ENCODE measurements at regions not wholly inside any gene's neighbourhood (a gene's known extent, or its start where the extent isn't known, plus 50 kb on each side); places are given as distances from the start of the nearest gene placed in this dataset.

DNA sequence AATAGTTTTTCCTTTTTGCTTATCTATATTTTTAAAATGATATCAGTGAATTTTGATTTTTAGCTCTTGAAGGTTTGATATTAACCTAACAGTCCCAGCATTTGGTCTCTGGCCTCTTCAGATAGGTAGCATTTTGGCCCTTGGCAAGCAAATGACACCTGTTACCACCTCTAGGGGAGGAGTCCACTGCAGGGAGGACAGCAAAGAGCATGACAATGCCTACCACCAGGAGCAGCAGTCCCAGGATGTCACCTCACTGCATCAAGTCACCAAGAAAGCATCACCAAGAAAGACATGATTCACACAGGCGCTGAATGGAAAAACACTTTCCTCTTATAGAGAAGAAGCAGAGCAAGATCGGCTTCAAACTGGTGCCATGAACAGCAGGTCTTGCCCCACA, 224.3 kb downstream of the UBE3D start:
- TF ChIP-seq EP300 (IDR thresholded peaks at IDR 0.05), result no peak
- TF ChIP-seq, protein P1, sequence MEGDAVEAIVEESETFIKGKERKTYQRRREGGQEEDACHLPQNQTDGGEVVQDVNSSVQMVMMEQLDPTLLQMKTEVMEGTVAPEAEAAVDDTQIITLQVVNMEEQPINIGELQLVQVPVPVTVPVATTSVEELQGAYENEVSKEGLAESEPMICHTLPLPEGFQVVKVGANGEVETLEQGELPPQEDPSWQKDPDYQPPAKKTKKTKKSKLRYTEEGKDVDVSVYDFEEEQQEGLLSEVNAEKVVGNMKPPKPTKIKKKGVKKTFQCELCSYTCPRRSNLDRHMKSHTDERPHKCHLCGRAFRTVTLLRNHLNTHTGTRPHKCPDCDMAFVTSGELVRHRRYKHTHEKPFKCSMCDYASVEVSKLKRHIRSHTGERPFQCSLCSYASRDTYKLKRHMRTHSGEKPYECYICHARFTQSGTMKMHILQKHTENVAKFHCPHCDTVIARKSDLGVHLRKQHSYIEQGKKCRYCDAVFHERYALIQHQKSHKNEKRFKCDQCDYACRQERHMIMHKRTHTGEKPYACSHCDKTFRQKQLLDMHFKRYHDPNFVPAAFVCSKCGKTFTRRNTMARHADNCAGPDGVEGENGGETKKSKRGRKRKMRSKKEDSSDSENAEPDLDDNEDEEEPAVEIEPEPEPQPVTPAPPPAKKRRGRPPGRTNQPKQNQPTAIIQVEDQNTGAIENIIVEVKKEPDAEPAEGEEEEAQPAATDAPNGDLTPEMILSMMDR (IDR thresholded peaks at IDR 0.05), result no peak
- no peak for TF ChIP-seq POLR2A (IDR thresholded peaks at IDR 0.05)
- TF ChIP-seq POLR2AphosphoS5 (IDR thresholded peaks at IDR 0.05), result no peak
